SK-N-SH (cell line): ENCODE measurements at regions not wholly inside any gene's neighbourhood (a gene's known extent, or its start where the extent isn't known, plus 50 kb on each side); places are given as distances from the start of the nearest gene placed in this dataset.

Experiments
- CTCF ChIP-seq: fragments of 200-600 bp; sonication (generic); IDR thresholded peaks from 2 replicates; pipeline ENCODE4 v1.6.1; 2017; ENCODE audit warnings: antibody characterized with exemption, mild to moderate bottlenecking, moderate library complexity
- ELF1 ChIP-seq: IDR thresholded peaks from 2 replicates; pipeline ENCODE4 v1.4.0; 2012
- EZH2phosphoT487 ChIP-seq: fragments of 200-600 bp; sonication (generic); IDR thresholded peaks from 2 replicates; pipeline ENCODE4 v1.6.1; 2017; ENCODE audit warnings: low read depth, mixed run types, mild to moderate bottlenecking, antibody characterized with exemption, moderate library complexity, borderline replicate concordance
- GABPA ChIP-seq: IDR thresholded peaks from 2 replicates; pipeline ENCODE4 v1.4.0; 2012; ENCODE audit warnings: low read depth, mild to moderate bottlenecking
- PBX3 ChIP-seq: IDR thresholded peaks from 2 replicates; pipeline ENCODE4; 2012
- POLR2AphosphoS5 ChIP-seq: IDR thresholded peaks from 2 replicates; pipeline ENCODE4 v1.6.1; 2012; ENCODE audit warnings: low read depth, low read length
- RAD21 ChIP-seq: IDR thresholded peaks from 2 replicates; pipeline ENCODE4 v1.6.1; 2012; ENCODE audit warnings: mild to moderate bottlenecking, low read length
- REST ChIP-seq: IDR thresholded peaks from 2 replicates; pipeline ENCODE4 v1.6.1; 2012; ENCODE audit warnings: mild to moderate bottlenecking, low read depth, low read length, moderate library complexity
- SMC3 ChIP-seq: IDR thresholded peaks from 2 replicates; pipeline ENCODE4 v1.6.1; 2012; ENCODE audit warnings: low read depth, low read length, improper control_type of control experiment
- TEAD4 ChIP-seq: IDR thresholded peaks from 2 replicates; pipeline ENCODE4 v1.4.0; 2012; ENCODE audit warnings: mild to moderate bottlenecking, borderline replicate concordance; ENCODE audit not compliant: insufficient read depth

DNA sequence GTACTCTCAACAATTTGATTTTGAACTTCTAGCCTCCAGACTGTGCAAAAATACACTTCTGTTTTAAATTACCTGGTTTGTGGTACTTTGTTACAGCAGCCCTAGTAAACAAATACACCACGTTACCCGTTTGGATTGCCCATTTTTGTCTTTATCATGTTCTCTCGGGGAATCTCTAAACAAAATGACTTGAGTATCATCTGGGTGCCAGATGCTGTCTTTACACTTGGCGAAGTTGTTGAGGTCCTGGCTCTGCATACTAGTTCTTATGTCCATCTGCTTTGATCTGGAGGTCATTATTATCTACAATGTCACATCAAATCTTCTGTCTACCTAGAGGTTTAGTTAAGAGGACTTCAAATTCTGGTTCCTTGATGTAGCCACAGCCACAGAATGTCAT lies 142.4 kb upstream of the NRIP1 start:
- TF ChIP-seq CTCF (no peak), EZH2phosphoT487 (no peak), PBX3 (no peak), RAD21 (no peak), GABPA (no peak), SMC3 (no peak), POLR2AphosphoS5 (no peak), ELF1 (no peak), REST (no peak), TEAD4 (no peak)
